Breast epithelium (tissue), 4 donors: ENCODE measurements at regions not wholly inside any gene's neighbourhood (a gene's known extent, or its start where the extent isn't known, plus 50 kb on each side); places are given as distances from the start of the nearest gene placed in this dataset.

Experiments used
- DNase-seq, 2 donors: peaks; one replicate each; pipeline ENCODE4 v3.0.0-alpha.2; 2019; ENCODE audit warnings: low spot score in 2 of 2
- H3K27ac ChIP-seq, 2 donors: fragments of 200-600 bp; sonication (generic) in 1 of 2; one replicate each; pipeline ENCODE4 v1.5.1; 2016 to 2019; ENCODE audit warnings: mild to moderate bottlenecking in 1 of 2
- H3K27me3 ChIP-seq, 2 donors: fragments of 200-600 bp; sonication (generic) in 1 of 2; one replicate each; pipeline versions ENCODE4 v1.5.1 to v1.6.0; 2017 to 2019; ENCODE audit warnings: control low read depth in 1 of 2, mild to moderate bottlenecking in 1 of 2
- H3K36me3 ChIP-seq: fragments of 200-600 bp; one replicate; pipeline ENCODE4 v1.5.1; 2019
- H3K4me1 ChIP-seq, 2 donors: fragments of 200-600 bp; sonication (generic); one replicate each; pipeline ENCODE4 v1.5.1; 2016 to 2019; ENCODE audit warnings: control low read depth in 1 of 2
- H3K4me3 ChIP-seq, 3 donors: fragments of 200-600 bp; sonication (generic); 1 replicate in 2 of 3; 2 replicates in 1 of 3; pipeline ENCODE4 v1.5.1; 2016 to 2019; ENCODE audit warnings: mild to moderate bottlenecking in 3 of 3, moderate library complexity in 2 of 3
- H3K9me3 ChIP-seq, 2 donors: fragments of 200-600 bp; sonication (generic) in 1 of 2; one replicate each; pipeline ENCODE4 v1.5.1; 2016 to 2019; ENCODE audit warnings: control low read depth in 1 of 2
- CTCF ChIP-seq, 3 donors: fragments of 450-650 bp; IDR thresholded peaks; one replicate each; pipeline ENCODE4 v1.5.1; 2016 to 2017; ENCODE audit warnings: antibody characterized with exemption in 3 of 3, mild to moderate bottlenecking in 3 of 3, moderate library complexity in 3 of 3
- POLR2A ChIP-seq: fragments of 450-650 bp; IDR thresholded peaks from one replicate; pipeline ENCODE4 v1.6.1; 2016; ENCODE audit warnings: antibody characterized with exemption, mild to moderate bottlenecking, moderate library complexity
- POLR2AphosphoS5 ChIP-seq, 3 donors: sonication (generic); formaldehyde crosslinking; IDR thresholded peaks; one replicate each; pipeline ENCODE4 v1.6.1; 2017; ENCODE audit warnings: antibody characterized with exemption in 3 of 3
- intact Hi-C: fragments of 100-400 bp; cut with DNase I; formaldehyde crosslinking; loops from one replicate; pipeline ENCODE4 v1.15.1; 2023; ENCODE audit warnings: low total_unique reads

GRCh38 chr10:128435811-128436210 is 309.6 kb upstream of the MKI67 start:
- Histone ChIP-seq H3K4me1 (no peaks in the 10 kb centered on the region), H3K9me3 (no peaks in the 10 kb centered on the region), H3K27me3 (peaks cover 0 to 30% of the 10 kb centered on the region in 2 donors), H3K27ac (no peak overlapping the region), H3K4me3 (no peak overlapping the region), H3K36me3 (no peaks in the 10 kb centered on the region)
- intact Hi-C loops = no loop called here
- DNase-seq = no peak
- TF ChIP-seq POLR2A = no peak

- Histone ChIP-seq H3K9me3 (no peaks in the 10 kb centered on the region), H3K4me1 (no peaks in the 10 kb centered on the region), H3K36me3 (no peaks in the 10 kb centered on the region), H3K27me3 (peaks cover 0 to 30% of the 10 kb centered on the region in 2 donors), H3K4me3 (no peak overlapping the region), H3K27ac (no peak overlapping the region)
- DNase-seq = no peak
- intact Hi-C loops = no loop called here
- TF ChIP-seq POLR2A (no peak), POLR2AphosphoS5 (IDR thresholded peaks at IDR 0.05) (no peak), CTCF (IDR thresholded peaks at IDR 0.05) (no peak)
These were observed 311.6 kb upstream of the MKI67 start for GRCh38 chr10:128437786-128438345.

GRCh38 chr10:128438417-128439063 is 312.3 kb upstream of the MKI67 start:
- H3K36me3 ChIP-seq = no peaks in the 10 kb centered on the region
- peaks cover 0 to 29% of the 10 kb centered on the region in 2 donors for H3K27me3 ChIP-seq
- H3K4me3 ChIP-seq = no peak overlapping the region
- intact Hi-C loops = no loop called here
- no peaks in the 10 kb centered on the region for H3K9me3 ChIP-seq
- no peak for TF ChIP-seq POLR2A
- TF ChIP-seq CTCF (IDR thresholded peaks at IDR 0.05) = no peak
- TF ChIP-seq POLR2AphosphoS5 (IDR thresholded peaks at IDR 0.05) = no peak
- H3K4me1 ChIP-seq = no peaks in the 10 kb centered on the region
- no peak overlapping the region for H3K27ac ChIP-seq
- DNase-seq = no peak

- intact Hi-C loops = no loop called here
- Histone ChIP-seq H3K4me3 (no peak overlapping the region), H3K4me1 (no peaks in the 10 kb centered on the region), H3K27me3 (peaks cover 0 to 10% of the 10 kb centered on the region in 2 donors), H3K27ac (no peak overlapping the region), H3K9me3 (no peaks in the 10 kb centered on the region), H3K36me3 (no peaks in the 10 kb centered on the region)
- DNase-seq = no peak
- TF ChIP-seq CTCF (IDR thresholded peaks at IDR 0.05) (no peak), POLR2A (no peak), POLR2AphosphoS5 (IDR thresholded peaks at IDR 0.05) (no peak)
These were observed 314.4 kb upstream of the MKI67 start for GRCh38 chr10:128440513-128441160.

GRCh38 chr10:128443925-128444518 is 317.8 kb upstream of the MKI67 start:
- Histone ChIP-seq H3K27ac (no peak overlapping the region), H3K4me3 (no peak overlapping the region), H3K27me3 (no peaks in the 10 kb centered on the region), H3K4me1 (no peaks in the 10 kb centered on the region), H3K9me3 (no peaks in the 10 kb centered on the region), H3K36me3 (no peaks in the 10 kb centered on the region)
- TF ChIP-seq POLR2AphosphoS5 (IDR thresholded peaks at IDR 0.05) (no peak), CTCF (IDR thresholded peaks at IDR 0.05) (no peak), POLR2A (no peak)
- DNase-seq = no peak
- intact Hi-C loops = no loop called here
